CD4-positive, alpha-beta T cell (primary cell): ENCODE measurements at regions not wholly inside any gene's neighbourhood (a gene's known extent, or its start where the extent isn't known, plus 50 kb on each side); places are given as distances from the start of the nearest gene placed in this dataset.
A peak's percentile ranks its signal among the peaks of the same experiment; 100 is the strongest.

Experiments
- ATAC-seq: fragments of 200-7000 bp; cut with Tn5 transposase; one replicate; pipeline ENCODE4 v1.10.0; 2022; ENCODE audit warnings: mild to moderate bottlenecking; ENCODE audit not compliant: poor library complexity
- CTCF ChIA-PET: fragments of 350-600 bp; sonication (Branson Sonifier 250); formaldehyde crosslinking; loops from one replicate; lab custom pipeline; 2021; ENCODE audit warnings: antibody characterized with exemption, inconsistent platforms; lab: Charles Lee
- POLR2A ChIA-PET: fragments of 350-600 bp; sonication (Branson Sonifier 250); formaldehyde crosslinking; loops from one replicate; lab custom pipeline; 2021; ENCODE audit warnings: antibody characterized with exemption, inconsistent platforms; lab: Charles Lee
- DNase-seq, 14 experiments: peaks; one replicate each; pipeline ENCODE4 v3.0.0-alpha.2; 2013 to 2020; ENCODE audit warnings: mixed read lengths in 2 of 14
- H3K27ac ChIP-seq, 2 donors: one replicate each; pipeline versions ENCODE4 v1.5.1 to v1.7.0; 2013; ENCODE audit warnings: low read length in 2 of 2, low read depth in 1 of 2, mild to moderate bottlenecking in 1 of 2
- H3K27me3 ChIP-seq, 2 experiments: 1 replicate in 1 of 2; 2 replicates in 1 of 2; pipeline versions ENCODE4 v1.6.1 to v1.7.0; 2013; ENCODE audit warnings: low read length in 2 of 2, control low read depth in 1 of 2, mild to moderate bottlenecking in 1 of 2, moderate library complexity in 1 of 2; ENCODE audit not compliant: insufficient read depth in 2 of 2, control insufficient read depth in 1 of 2
- H3K36me3 ChIP-seq: one replicate; pipeline ENCODE4 v1.6.1; 2013; ENCODE audit warnings: low read length, control low read depth; ENCODE audit not compliant: insufficient read depth
- H3K4me1 ChIP-seq: one replicate; pipeline ENCODE4 v1.6.1; 2013; ENCODE audit warnings: low read length, control low read depth; ENCODE audit not compliant: insufficient read depth
- H3K4me3 ChIP-seq: one replicate; pipeline ENCODE4 v1.5.1; 2013; ENCODE audit warnings: mild to moderate bottlenecking, low read length, moderate library complexity
- H3K9me3 ChIP-seq, 2 experiments: 1 replicate in 1 of 2; 2 replicates in 1 of 2; pipeline versions ENCODE4 v1.6.1 to v1.7.0; 2013; ENCODE audit warnings: low read length in 2 of 2, mild to moderate bottlenecking in 2 of 2, control low read depth in 1 of 2, moderate library complexity in 1 of 2; ENCODE audit not compliant: control insufficient read depth in 1 of 2, insufficient read depth in 1 of 2
- H3K27ac Mint-ChIP-seq: one replicate; pipeline ENCODE4 v1.8.0; 2020; ENCODE audit warnings: mixed read lengths
- H3K27me3 Mint-ChIP-seq: one replicate; pipeline ENCODE4 v1.8.0; 2021; ENCODE audit warnings: mixed read lengths
- H3K36me3 Mint-ChIP-seq: one replicate; pipeline ENCODE4 v1.8.0; 2021; ENCODE audit warnings: low read depth, mixed read lengths
- H3K4me1 Mint-ChIP-seq: one replicate; pipeline ENCODE4 v1.8.0; 2021; ENCODE audit warnings: low read depth, mixed read lengths
- H3K4me3 Mint-ChIP-seq: one replicate; pipeline ENCODE4 v1.8.0; 2020; ENCODE audit warnings: mild to moderate bottlenecking, mixed read lengths
- H3K9me3 Mint-ChIP-seq: one replicate; pipeline ENCODE4 v1.8.0; 2020; ENCODE audit warnings: mixed read lengths
- CTCF ChIP-seq: fragments of 200-600 bp; IDR thresholded peaks from one replicate; pipeline ENCODE4 v1.8.0; 2022; ENCODE audit warnings: antibody characterized with exemption, mild to moderate bottlenecking
- intact Hi-C, 2 experiments: fragments of 100-400 bp; cut with DNase I in 1 of 2; cut with micrococcal nuclease in 1 of 2; formaldehyde crosslinking; loops; one replicate each; pipeline versions ENCODE4 v1.15.1 to v1.9.0; 2023 to 2025; cut with DNase I, micrococcal nuclease

GRCh38 chr11:42085736-42086135, 626.3 kb upstream of the LRRC4C start:
- ATAC-seq, result no peak

DNA sequence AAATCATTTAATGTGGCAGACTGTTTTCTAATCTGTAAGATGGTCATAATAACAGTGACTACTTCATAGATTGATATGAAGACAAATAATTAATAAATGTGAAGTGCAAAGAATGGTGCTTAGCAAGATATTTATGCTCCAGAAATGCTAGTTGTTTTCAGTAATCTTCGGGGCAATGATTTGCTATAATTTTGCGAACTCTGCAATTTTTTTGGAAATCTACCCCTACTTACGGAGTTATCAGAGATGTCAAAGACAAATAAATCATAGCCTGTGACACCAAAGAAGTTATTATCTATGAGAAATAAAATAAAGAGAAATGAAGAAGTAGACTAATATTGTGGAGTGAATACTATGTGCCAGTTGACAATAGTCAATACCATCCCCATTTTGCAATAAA, 634.1 kb upstream of the LRRC4C start:
- DNase-seq (no peak), ATAC-seq (no peak)
- peaks cover 14% of the 10 kb centered on the region for H3K9me3 Mint-ChIP-seq
- intact Hi-C loops, result no loop called here
- H3K27ac Mint-ChIP-seq, result no peak overlapping the region
- peaks cover 0 to 9% of the 10 kb centered on the region in 2 experiments for H3K9me3 ChIP-seq
- no peaks in the 10 kb centered on the region for H3K4me1 Mint-ChIP-seq
- POLR2A ChIA-PET, result no interaction called here
- CTCF ChIA-PET, result no interaction called here
- H3K36me3 Mint-ChIP-seq, result no peaks in the 10 kb centered on the region
- H3K4me1 ChIP-seq, result no peaks in the 10 kb centered on the region
- H3K4me3 Mint-ChIP-seq, result no peak overlapping the region
- no peak overlapping the region for H3K4me3 ChIP-seq
- H3K36me3 ChIP-seq, result no peaks in the 10 kb centered on the region
- TF ChIP-seq CTCF, result no peak
- H3K27me3 ChIP-seq, result no peaks in the 10 kb centered on the region
- H3K27me3 Mint-ChIP-seq, result no peaks in the 10 kb centered on the region
- no peak overlapping the region for H3K27ac ChIP-seq

More at GRCh38 chr11:42085736-42086135, 626.3 kb upstream of the LRRC4C start:
- Mint-ChIP-seq H3K27ac (no peak overlapping the region), H3K9me3 (peaks cover 11% of the 10 kb centered on the region), H3K4me3 (no peak overlapping the region), H3K4me1 (no peaks in the 10 kb centered on the region), H3K27me3 (no peaks in the 10 kb centered on the region), H3K36me3 (no peaks in the 10 kb centered on the region)
- no peaks in the 10 kb centered on the region for H3K4me1 ChIP-seq
- POLR2A ChIA-PET, result no interaction called here
- no peak overlapping the region for H3K27ac ChIP-seq
- no peaks in the 10 kb centered on the region for H3K36me3 ChIP-seq
- no peaks in the 10 kb centered on the region for H3K9me3 ChIP-seq
- CTCF ChIA-PET, result no interaction called here
- DNase-seq, result peak in 1 of 14 experiments; percentile 2
- TF ChIP-seq CTCF, result no peak
- intact Hi-C loops, result no loop called here
- no peaks in the 10 kb centered on the region for H3K27me3 ChIP-seq
- H3K4me3 ChIP-seq, result no peak overlapping the region

DNA sequence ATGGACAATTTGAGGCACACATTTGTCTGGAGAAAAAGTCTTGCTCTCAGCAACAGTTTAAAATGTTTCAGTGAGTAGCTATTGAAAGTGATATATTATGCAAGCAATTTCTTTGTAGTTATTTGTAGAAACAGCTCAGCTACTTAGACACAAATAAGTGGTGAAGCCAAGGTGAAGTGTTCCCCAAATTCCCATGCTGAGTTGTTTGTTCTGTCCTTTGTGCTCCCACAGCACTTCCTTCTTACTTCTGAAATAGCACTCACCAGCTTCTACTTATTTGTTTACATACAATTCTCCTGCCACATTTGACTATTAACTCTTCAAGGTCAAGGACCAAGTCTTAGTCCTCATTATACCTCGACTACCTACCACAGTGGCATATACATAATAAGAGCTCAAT, 638.6 kb upstream of the LRRC4C start:
- DNase-seq (no peak), ATAC-seq (no peak)
- Histone ChIP-seq H3K36me3 (no peaks in the 10 kb centered on the region), H3K27me3 (no peaks in the 10 kb centered on the region), H3K4me1 (no peaks in the 10 kb centered on the region), H3K9me3 (peaks cover 0 to 9% of the 10 kb centered on the region in 2 experiments), H3K4me3 (no peak overlapping the region), H3K27ac (no peak overlapping the region)
- Mint-ChIP-seq H3K4me1 (no peaks in the 10 kb centered on the region), H3K27ac (no peak overlapping the region), H3K36me3 (no peaks in the 10 kb centered on the region), H3K4me3 (no peak overlapping the region), H3K27me3 (no peaks in the 10 kb centered on the region), H3K9me3 (no peaks in the 10 kb centered on the region)
- intact Hi-C loops, result no loop called here
- POLR2A ChIA-PET, result no interaction called here
- TF ChIP-seq CTCF, result no peak
- CTCF ChIA-PET, result no interaction called here
